ENCODE measurements at regions not wholly inside any gene's neighbourhood (a gene's known extent, or its start where the extent isn't known, plus 50 kb on each side); places are given as distances from the start of the nearest gene placed in this dataset.
"Not testable (repeated sequence)": the region's sequence is repeated elsewhere in the genome, so short reads cannot be mapped to it uniquely, and the experiment has no call there.

GRCh38 chr1:95766036-95766435 lies 532.0 kb downstream of the RWDD3 start:
- no peak for DNase-seq (ENCODE audit: low spot score)

- no peak for DNase-seq (ENCODE audit: low spot score)
Measured at GRCh38 chr1:95770581-95770980, 536.6 kb downstream of the RWDD3 start.

GRCh38 chr1:95778217-95778616 lies 544.2 kb downstream of the RWDD3 start:
- DNase-seq (ENCODE audit: low spot score): no peak

GRCh38 chr1:95780836-95781235 lies 546.8 kb downstream of the RWDD3 start:
- no peak for DNase-seq (ENCODE audit: low spot score)

GRCh38 chr1:95790136-95790535 lies 556.1 kb downstream of the RWDD3 start:
- DNase-seq (ENCODE audit: low spot score): no peak

GRCh38 chr1:95793893-95794292 lies 559.9 kb downstream of the RWDD3 start:
- DNase-seq (ENCODE audit: low spot score): no peak

- not testable (repeated sequence) for DNase-seq (ENCODE audit: low spot score)
Measured at GRCh38 chr1:95797761-95798160, 563.8 kb downstream of the RWDD3 start.

GRCh38 chr1:95806171-95806570 lies 572.2 kb downstream of the RWDD3 start:
- DNase-seq (ENCODE audit: low spot score): no peak

GRCh38 chr1:95809391-95809790 lies 575.4 kb downstream of the RWDD3 start:
- DNase-seq (ENCODE audit: low spot score): no peak

- DNase-seq (ENCODE audit: low spot score): no peak
Measured at GRCh38 chr1:95815511-95815910, 581.5 kb downstream of the RWDD3 start.

GRCh38 chr1:95829556-95829955 lies 595.5 kb downstream of the RWDD3 start:
- DNase-seq (ENCODE audit: low spot score): no peak

GRCh38 chr1:95832370-95832769 lies 598.4 kb downstream of the RWDD3 start:
- DNase-seq (ENCODE audit: low spot score): no peak

- no peak for DNase-seq (ENCODE audit: low spot score)
Measured at GRCh38 chr1:95849439-95849838, 615.4 kb downstream of the RWDD3 start.

- DNase-seq (ENCODE audit: low spot score): no peak
Measured at GRCh38 chr1:95850165-95850649, 616.2 kb downstream of the RWDD3 start.

- no peak for DNase-seq (ENCODE audit: low spot score)
Measured at GRCh38 chr1:95850763-95851162, 616.8 kb downstream of the RWDD3 start.

- no peak for DNase-seq (ENCODE audit: low spot score)
Measured at GRCh38 chr1:95852483-95853070, 618.6 kb downstream of the RWDD3 start.

GRCh38 chr1:95854457-95854856 lies 620.4 kb downstream of the RWDD3 start:
- DNase-seq (ENCODE audit: low spot score): no peak

- no peak for DNase-seq (ENCODE audit: low spot score)
Measured at GRCh38 chr1:95863086-95863485, 629.1 kb downstream of the RWDD3 start.

GRCh38 chr1:95865769-95866168 lies 631.8 kb downstream of the RWDD3 start:
- DNase-seq (ENCODE audit: low spot score): no peak

GRCh38 chr1:95876276-95876675 lies 642.3 kb downstream of the RWDD3 start:
- DNase-seq (ENCODE audit: low spot score): no peak

GRCh38 chr1:95879498-95880050 lies 645.6 kb downstream of the RWDD3 start:
- no peak for DNase-seq (ENCODE audit: low spot score)

- DNase-seq (ENCODE audit: low spot score): no peak
Measured at GRCh38 chr1:95888941-95889390, 655.0 kb downstream of the RWDD3 start.

GRCh38 chr1:95889400-95889799 lies 655.4 kb downstream of the RWDD3 start:
- no peak for DNase-seq (ENCODE audit: low spot score)

GRCh38 chr1:95893921-95894320 lies 659.9 kb downstream of the RWDD3 start:
- no peak for DNase-seq (ENCODE audit: low spot score)

All from A172 (cell line).